ENCODE measurements at regions not wholly inside any gene's neighbourhood (a gene's known extent, or its start where the extent isn't known, plus 50 kb on each side); places are given as distances from the start of the nearest gene placed in this dataset.

- no peak overlapping the region for H3K4me3 ChIP-seq (ENCODE audit: low read depth, low read length)
- peak; percentile 7 for DNase-seq (ENCODE audit: low read depth)
- no peak for TF ChIP-seq CTCF (IDR thresholded peaks at IDR 0.05; ENCODE audit: insufficient read depth, low read depth, low read length)
These were observed 260.9 kb downstream of the RAD51AP2 start for GRCh38 chr2:17257189-17257909.

- no peak for DNase-seq (ENCODE audit: low read depth)
- no peak for TF ChIP-seq CTCF (IDR thresholded peaks at IDR 0.05; ENCODE audit: insufficient read depth, low read depth, low read length)
These were observed 263.2 kb downstream of the RAD51AP2 start for GRCh38 chr2:17255071-17255470.

GRCh38 chr2:17254421-17254820 lies 263.8 kb downstream of the RAD51AP2 start:
- DNase-seq (ENCODE audit: low read depth): no peak
- TF ChIP-seq CTCF (IDR thresholded peaks at IDR 0.05; ENCODE audit: insufficient read depth, low read depth, low read length): no peak
- no peak overlapping the region for H3K4me3 ChIP-seq (ENCODE audit: low read depth, low read length)

More at GRCh38 chr2:17255071-17255470, 263.2 kb downstream of the RAD51AP2 start:
- no peak overlapping the region for H3K4me3 ChIP-seq (ENCODE audit: low read depth, low read length)

GRCh38 chr2:17252258-17252657 lies 266.0 kb downstream of the RAD51AP2 start:
- DNase-seq (ENCODE audit: low read depth): peak; percentile 39
- H3K4me3 ChIP-seq (ENCODE audit: low read depth, low read length): no peak overlapping the region
- TF ChIP-seq CTCF (IDR thresholded peaks at IDR 0.05; ENCODE audit: insufficient read depth, low read depth, low read length): no peak

- no peak overlapping the region for H3K4me3 ChIP-seq (ENCODE audit: low read depth, low read length)
- DNase-seq (ENCODE audit: low read depth): no peak
- no peak for TF ChIP-seq CTCF (IDR thresholded peaks at IDR 0.05; ENCODE audit: insufficient read depth, low read depth, low read length)
These were observed 267.1 kb downstream of the RAD51AP2 start for GRCh38 chr2:17251171-17251570.

- H3K4me3 ChIP-seq (ENCODE audit: low read depth, low read length): no peak overlapping the region
- DNase-seq (ENCODE audit: low read depth): no peak
- no peak for TF ChIP-seq CTCF (IDR thresholded peaks at IDR 0.05; ENCODE audit: insufficient read depth, low read depth, low read length)
These were observed 269.0 kb downstream of the RAD51AP2 start for GRCh38 chr2:17249249-17249648.

- TF ChIP-seq CTCF (IDR thresholded peaks at IDR 0.05; ENCODE audit: insufficient read depth, low read depth, low read length): no peak
- peak; percentile 67 for DNase-seq (ENCODE audit: low read depth)
These were observed 272.3 kb downstream of the RAD51AP2 start for GRCh38 chr2:17245906-17246305.

More at GRCh38 chr2:17245906-17246305, 272.3 kb downstream of the RAD51AP2 start:
- no peak overlapping the region for H3K4me3 ChIP-seq (ENCODE audit: low read depth, low read length)

Data from fibroblast of villous mesenchyme (primary cell).